HG03457 (cell line): ENCODE measurements at regions not wholly inside any gene's neighbourhood (a gene's known extent, or its start where the extent isn't known, plus 50 kb on each side); places are given as distances from the start of the nearest gene placed in this dataset.

Experiments used
- ATAC-seq: cut with Tn5 transposase; IDR thresholded peaks from one replicate; pipeline ENCODE4 v1.9.1; 2021; ENCODE audit warnings: moderate number of reproducible peaks; ENCODE audit not compliant: unreplicated experiment

GRCh38 chr3:161555320-161555719 is 58.7 kb downstream of the OTOL1 start:
- no peak for ATAC-seq

DNA sequence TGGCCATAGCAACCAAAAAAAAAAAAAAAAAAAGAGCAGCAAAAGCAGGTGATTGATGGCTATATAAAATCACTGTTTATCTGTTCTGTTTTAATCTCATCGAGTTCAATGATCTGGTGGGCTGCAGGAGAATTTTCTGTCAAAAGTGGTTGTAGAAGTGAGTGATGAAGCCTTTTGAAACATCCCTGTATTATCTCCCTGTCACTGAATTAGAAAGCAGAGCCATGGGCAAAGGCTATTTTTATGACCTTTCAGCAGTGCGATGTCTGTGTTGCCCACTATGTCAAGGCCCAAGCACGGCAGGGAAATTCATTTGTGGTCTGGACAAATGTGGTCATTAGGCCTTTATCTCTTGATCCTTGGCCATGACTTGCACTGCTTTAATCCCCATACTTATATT is 59.9 kb downstream of the OTOL1 start:
- ATAC-seq, result no peak

- no peak for ATAC-seq
These were observed 60.3 kb downstream of the OTOL1 start for GRCh38 chr3:161556941-161557340.

GRCh38 chr3:161557445-161558150 is 61.0 kb downstream of the OTOL1 start:
- ATAC-seq, result no peak

GRCh38 chr3:161558236-161558635 is 61.6 kb downstream of the OTOL1 start:
- no peak for ATAC-seq

GRCh38 chr3:161559177-161559998 is 62.8 kb downstream of the OTOL1 start:
- no peak for ATAC-seq

GRCh38 chr3:161560008-161560637 is 63.5 kb downstream of the OTOL1 start:
- no peak for ATAC-seq

GRCh38 chr3:161567577-161568361 is 71.2 kb downstream of the OTOL1 start:
- ATAC-seq, result no peak

- no peak for ATAC-seq
These were observed 72.1 kb downstream of the OTOL1 start for GRCh38 chr3:161568671-161569070.

GRCh38 chr3:161571951-161572350 is 75.3 kb downstream of the OTOL1 start:
- no peak for ATAC-seq

DNA sequence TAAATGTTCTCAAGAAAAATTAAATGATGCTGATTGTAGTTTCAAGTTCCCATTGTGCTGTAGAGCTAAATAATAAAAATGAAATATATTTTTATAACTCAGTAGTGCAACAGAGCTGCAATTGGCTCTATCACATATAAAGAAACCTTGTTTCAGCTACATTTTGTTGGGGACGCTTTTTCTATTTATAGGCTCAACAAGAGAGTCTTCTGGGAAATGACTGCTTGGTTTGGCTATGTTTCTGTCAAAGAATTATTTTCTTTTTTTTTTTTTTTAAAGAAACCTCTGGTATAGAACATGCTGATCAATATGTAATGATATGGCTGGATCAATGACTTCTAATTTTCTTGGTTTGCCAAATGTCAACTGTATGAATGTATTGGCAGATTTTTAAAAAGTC is 76.5 kb downstream of the OTOL1 start:
- ATAC-seq, result no peak

DNA sequence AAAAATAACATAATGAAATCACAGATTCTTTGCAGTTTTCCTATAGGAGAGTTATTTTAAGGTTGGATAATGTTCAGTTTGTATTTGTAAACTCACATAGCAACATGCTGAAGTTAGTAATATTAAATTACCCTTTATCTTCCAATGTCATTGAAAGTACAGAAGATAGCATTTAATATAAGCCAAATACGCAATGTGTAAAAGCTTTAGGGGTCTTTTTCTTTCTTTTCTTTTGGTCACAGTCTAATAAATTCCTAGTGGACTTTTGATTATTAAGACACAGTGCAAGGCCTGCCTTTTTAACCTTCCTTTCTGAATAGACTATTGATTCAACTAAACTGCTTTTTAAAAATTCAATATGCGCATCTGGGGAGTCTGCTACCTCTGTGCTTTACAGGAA is 79.3 kb downstream of the OTOL1 start:
- no peak for ATAC-seq

DNA sequence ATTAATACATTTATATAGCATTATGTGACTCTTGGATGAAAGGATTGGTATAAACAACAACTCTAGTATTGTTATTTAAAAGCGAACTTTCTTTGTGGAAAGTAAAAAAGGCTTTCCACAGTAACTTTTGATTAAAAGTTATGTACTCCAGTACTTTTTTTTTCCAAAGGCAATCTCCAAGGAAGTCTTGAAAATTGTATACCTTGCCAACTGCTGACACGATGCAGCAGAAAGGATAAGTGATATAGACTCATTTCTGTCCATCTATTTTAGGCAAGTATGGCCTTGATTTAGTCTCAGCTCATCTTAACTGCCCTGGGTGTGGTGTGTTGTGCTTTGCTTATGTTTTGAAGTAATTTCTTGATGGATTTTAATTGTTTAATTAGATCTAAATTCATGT is 79.7 kb downstream of the OTOL1 start:
- ATAC-seq, result no peak

GRCh38 chr3:161576714-161577510 is 80.3 kb downstream of the OTOL1 start:
- no peak for ATAC-seq

DNA sequence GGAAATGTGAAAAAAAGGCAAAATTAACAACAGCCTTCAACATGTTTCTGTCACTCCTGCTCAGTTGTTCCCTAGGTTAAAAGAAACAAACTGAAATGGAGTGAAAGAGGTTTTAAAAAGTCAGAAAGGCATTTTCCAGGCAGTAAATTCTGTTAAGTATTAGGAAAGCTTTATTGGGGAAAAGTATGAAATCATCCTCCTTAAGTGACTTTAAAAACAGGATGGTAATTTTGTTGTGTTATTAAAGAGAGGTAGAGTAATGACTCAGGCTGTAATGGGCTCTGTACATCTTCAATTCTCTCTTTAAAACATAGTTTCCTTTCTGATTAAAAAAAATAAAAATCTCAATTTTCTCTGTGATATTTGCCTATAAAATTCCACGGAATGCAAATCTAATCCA is 81.1 kb downstream of the OTOL1 start:
- no peak for ATAC-seq

GRCh38 chr3:161579395-161580126 is 83.0 kb downstream of the OTOL1 start:
- no peak for ATAC-seq

DNA sequence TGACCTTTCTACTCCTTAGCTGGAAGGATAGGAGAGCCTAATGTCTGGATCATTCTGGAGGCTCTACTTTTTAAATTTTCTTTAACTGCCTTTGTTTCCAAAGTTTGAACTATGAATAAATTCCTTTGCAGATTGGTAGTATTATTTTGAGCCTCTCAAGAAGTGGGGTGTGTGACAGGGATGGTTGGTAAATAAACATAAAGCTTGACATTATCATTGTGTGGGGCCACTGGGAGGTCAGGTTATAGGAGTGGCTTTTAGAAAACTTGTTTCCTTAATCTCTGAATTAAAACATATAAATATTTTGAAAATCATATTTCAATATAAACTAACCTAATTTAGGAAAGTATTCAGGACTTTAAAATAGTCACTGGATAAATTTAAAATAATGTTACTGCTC is 89.3 kb downstream of the OTOL1 start:
- no peak for ATAC-seq

GRCh38 chr3:161586556-161587235 is 90.1 kb downstream of the OTOL1 start:
- ATAC-seq, result no peak

DNA sequence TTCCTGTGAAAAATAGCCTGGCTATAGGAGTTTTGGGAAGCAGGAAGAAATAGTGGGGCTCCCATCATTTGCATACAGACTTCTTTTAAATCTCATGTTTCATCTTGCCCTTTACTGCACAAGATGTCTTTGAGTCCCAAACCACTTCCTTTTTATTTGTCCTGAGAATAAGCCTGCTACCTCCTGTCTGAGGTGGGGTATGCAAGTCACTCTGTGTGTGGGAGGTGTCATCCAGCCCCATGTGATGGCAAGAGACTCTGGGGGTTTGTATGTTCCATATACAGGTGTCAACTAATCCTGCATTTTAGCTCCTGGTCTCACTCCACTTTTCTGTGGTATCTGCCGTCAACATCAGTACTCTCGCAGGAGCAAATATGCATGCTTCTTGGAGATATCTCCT is 102.0 kb downstream of the OTOL1 start:
- ATAC-seq, result no peak
